Motor neuron (in vitro differentiated cells): ENCODE measurements at regions not wholly inside any gene's neighbourhood (a gene's known extent, or its start where the extent isn't known, plus 50 kb on each side); places are given as distances from the start of the nearest gene placed in this dataset.
A peak's percentile ranks its signal among the peaks of the same experiment; 100 is the strongest.

ENCODE experiments used
- ATAC-seq, 8 experiments: fragments of 200-7000 bp; cut with Tn5 transposase; replicated peaks in 6 of 8; 2 replicates each; pipeline ENCODE4 v1.8.0; 2021; ENCODE audit warnings: mild to moderate bottlenecking in 8 of 8, moderate library complexity in 8 of 8
- H3K27ac ChIP-seq, 2 donors: fragments of 250-450 bp; sonication (Bioruptor Pico); 2 replicates each; pipeline ENCODE4 v1.9.0; 2021; ENCODE audit warnings: antibody characterized with exemption in 2 of 2, mild to moderate bottlenecking in 2 of 2, moderate library complexity in 1 of 2
- H3K4me1 ChIP-seq, 2 donors: fragments of 250-450 bp; sonication (Bioruptor Pico); replicated peaks in 1 of 2; 2 replicates each; pipeline ENCODE4 v1.6.1; 2021; ENCODE audit warnings: antibody characterized with exemption in 2 of 2, mild to moderate bottlenecking in 2 of 2, moderate library complexity in 1 of 2
- H3K4me3 ChIP-seq, 5 donors: fragments of 250-450 bp; sonication (Bioruptor Pico); 2 replicates each; pipeline ENCODE4 v1.9.0; 2021; ENCODE audit warnings: antibody characterized with exemption in 5 of 5, mild to moderate bottlenecking in 5 of 5, moderate library complexity in 4 of 5
- WGBS, 10 experiments: fragments of 450-650 bp; shearing (Covaris generic); methylation state at CpG; one replicate each; pipeline ENCODE4 v1.0.0; 2022; 5-methylcytosine and 5-hydroxymethylcytosine counted together
- in situ Hi-C, 9 experiments: fragments of 400-800 bp; cut with MboI; loops; one replicate each; pipeline ENCODE4 v1.15.0; 2021; ENCODE audit warnings: low sequenced_read_pairs in 9 of 9, low pct_unique_long_range_greater_than_20kb in 2 of 9; ENCODE audit not compliant: unreplicated experiment in 9 of 9

DNA sequence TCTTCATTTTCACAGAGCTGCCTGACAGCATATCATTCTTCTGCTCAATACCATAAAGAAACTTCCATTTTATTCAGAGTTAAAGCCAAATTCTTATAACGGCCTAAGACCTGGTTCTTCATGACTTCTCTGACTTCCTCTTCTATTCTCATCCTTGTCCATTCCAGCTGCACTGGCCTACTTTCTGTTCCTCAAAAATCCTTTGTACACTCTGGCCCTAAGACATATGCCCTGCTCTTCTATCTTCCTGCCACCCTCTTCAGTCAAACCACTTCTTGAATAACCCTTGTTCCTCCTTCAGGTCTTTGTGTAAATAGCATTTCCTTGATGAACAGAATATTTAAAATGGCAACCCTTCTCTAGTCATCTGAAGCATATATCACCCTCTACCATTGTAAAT, 1338.7 kb upstream of the ADGRL2 start:
- in situ Hi-C loops: no loop called here

DNA sequence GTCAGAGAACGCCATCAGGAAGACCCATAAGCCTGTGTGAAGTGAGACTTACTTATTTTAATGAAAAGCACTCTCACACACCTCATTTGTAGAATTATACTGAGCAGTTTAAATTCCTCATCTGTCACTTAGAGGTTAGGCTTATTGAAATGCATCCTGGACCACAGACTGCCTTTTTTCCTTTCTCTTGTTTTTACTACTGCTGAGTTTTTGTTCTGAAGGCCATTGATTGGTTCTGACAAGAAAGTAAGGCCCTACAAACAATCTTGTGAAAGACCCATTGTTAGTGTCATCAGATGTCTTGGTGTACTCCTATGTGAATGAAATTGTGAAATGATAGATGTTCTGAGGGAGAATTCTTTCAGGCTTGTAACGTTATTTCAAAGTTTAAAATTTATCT, 1343.3 kb upstream of the ADGRL2 start:
- 0 to 89% (median 14%) methylated on average over 1 to 2 of the region's 2 CpGs; no CpG with 5 or more reads in 1 of the 10 experiments for WGBS, 10 experiments
- Histone ChIP-seq H3K4me1 (peaks cover 0 to 10% of the 10 kb centered on the region in 2 donors), H3K4me3 (no peak overlapping the region), H3K27ac (no peak overlapping the region)
- in situ Hi-C loops: no loop called here
- peak in 4 of 8 experiments; percentile 24 to 47 (median 44) for ATAC-seq

More for the DNA sequence above, 1338.7 kb upstream of the ADGRL2 start:
- H3K4me3 ChIP-seq: no peak overlapping the region
- H3K4me1 ChIP-seq: peaks cover 0 to 6% of the 10 kb centered on the region in 2 donors
- no peak for ATAC-seq
- WGBS, 10 experiments: 0 to 100% (median 86%) methylated on average over 1 of the region's 1 CpG; no CpG with 5 or more reads in 2 of the 10 experiments
- no peak overlapping the region for H3K27ac ChIP-seq

GRCh38 chr1:80453775-80454174, 1347.0 kb upstream of the ADGRL2 start:
- WGBS, 10 experiments: 17 to 100% (median 80%) methylated on average over 1 to 2 of the region's 2 CpGs; no CpG with 5 or more reads in 1 of the 10 experiments
- Histone ChIP-seq H3K4me1 (peaks cover 0 to 10% of the 10 kb centered on the region in 2 donors), H3K27ac (no peak overlapping the region), H3K4me3 (no peak overlapping the region)
- no peak for ATAC-seq
- in situ Hi-C loops: no loop called here

GRCh38 chr1:80450711-80451110, 1350.0 kb upstream of the ADGRL2 start:
- Histone ChIP-seq H3K27ac (no peak overlapping the region), H3K4me1 (no peaks in the 10 kb centered on the region), H3K4me3 (no peak overlapping the region)
- 0 to 100% (median 95%) methylated on average over 1 to 2 of the region's 2 CpGs; no CpG with 5 or more reads in 2 of the 10 experiments for WGBS, 10 experiments
- in situ Hi-C loops: no loop called here
- no peak for ATAC-seq

- H3K27ac ChIP-seq: no peak overlapping the region
These were observed 1352.7 kb upstream of the ADGRL2 start for GRCh38 chr1:80448081-80448480.

GRCh38 chr1:80447526-80447925, 1353.2 kb upstream of the ADGRL2 start:
- WGBS, 10 experiments: 78 to 100% (median 100%) methylated on average over 1 of the region's 1 CpG; no CpG with 5 or more reads in 1 of the 10 experiments
- Histone ChIP-seq H3K27ac (no peak overlapping the region), H3K4me3 (no peak overlapping the region), H3K4me1 (no peaks in the 10 kb centered on the region)
- in situ Hi-C loops: no loop called here
- ATAC-seq: no peak

More at GRCh38 chr1:80448081-80448480, 1352.7 kb upstream of the ADGRL2 start:
- H3K4me3 ChIP-seq: no peak overlapping the region
- no peak for ATAC-seq
- WGBS, 10 experiments: 0 to 90% (median 73%) methylated on average over 2 to 5 of the region's 5 CpGs
- no peaks in the 10 kb centered on the region for H3K4me1 ChIP-seq
- in situ Hi-C loops: no loop called here

GRCh38 chr1:80445033-80445432, 1355.7 kb upstream of the ADGRL2 start:
- no peak overlapping the region for H3K27ac ChIP-seq
- H3K4me1 ChIP-seq: no peaks in the 10 kb centered on the region
- in situ Hi-C loops: no loop called here
- ATAC-seq: no peak
- 0 to 82% (median 51%) methylated on average over 1 to 4 of the region's 4 CpGs; no CpG with 5 or more reads in 1 of the 10 experiments for WGBS, 10 experiments
- H3K4me3 ChIP-seq: no peak overlapping the region

- WGBS, 10 experiments: 0 to 93% (median 79%) methylated on average over 1 to 3 of the region's 3 CpGs
- no peaks in the 10 kb centered on the region for H3K4me1 ChIP-seq
- H3K27ac ChIP-seq: no peak overlapping the region
- no peak overlapping the region for H3K4me3 ChIP-seq
- no peak for ATAC-seq
- in situ Hi-C loops: no loop called here
These were observed 1356.6 kb upstream of the ADGRL2 start for GRCh38 chr1:80444171-80444570.

GRCh38 chr1:80441664-80442063, 1359.1 kb upstream of the ADGRL2 start:
- no peak overlapping the region for H3K4me3 ChIP-seq
- WGBS, 10 experiments: 57 to 100% (median 84%) methylated on average over 1 to 7 of the region's 7 CpGs; no CpG with 5 or more reads in 1 of the 10 experiments
- in situ Hi-C loops: no loop called here
- H3K27ac ChIP-seq: no peak overlapping the region
- peak in 1 of 8 experiments; percentile 39 for ATAC-seq
- no peaks in the 10 kb centered on the region for H3K4me1 ChIP-seq

DNA sequence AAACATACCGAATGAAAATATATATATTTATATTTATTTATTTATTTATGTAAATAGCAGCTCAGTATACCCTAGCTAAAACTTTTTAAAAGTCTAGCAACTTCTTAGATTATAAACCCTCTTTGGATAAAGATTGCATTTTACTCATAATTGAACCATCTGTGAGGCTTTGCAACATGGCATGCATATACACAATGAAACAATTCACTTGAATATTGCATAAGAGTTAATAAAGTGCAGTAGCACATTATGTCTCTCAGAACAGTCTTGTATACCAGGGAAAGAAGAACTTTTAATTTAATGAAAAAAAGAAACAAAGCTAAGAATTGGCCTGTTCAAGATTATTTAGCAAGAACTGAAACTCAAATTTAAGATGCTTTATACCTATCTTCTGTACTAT, 1363.9 kb upstream of the ADGRL2 start:
- in situ Hi-C loops: no loop called here
- WGBS, 10 experiments: 0 to 85% (median 60%) methylated on average over 1 of the region's 1 CpG; no CpG with 5 or more reads in 1 of the 10 experiments
- ATAC-seq: no peak
- Histone ChIP-seq H3K4me1 (no peaks in the 10 kb centered on the region), H3K27ac (no peak overlapping the region), H3K4me3 (no peak overlapping the region)

DNA sequence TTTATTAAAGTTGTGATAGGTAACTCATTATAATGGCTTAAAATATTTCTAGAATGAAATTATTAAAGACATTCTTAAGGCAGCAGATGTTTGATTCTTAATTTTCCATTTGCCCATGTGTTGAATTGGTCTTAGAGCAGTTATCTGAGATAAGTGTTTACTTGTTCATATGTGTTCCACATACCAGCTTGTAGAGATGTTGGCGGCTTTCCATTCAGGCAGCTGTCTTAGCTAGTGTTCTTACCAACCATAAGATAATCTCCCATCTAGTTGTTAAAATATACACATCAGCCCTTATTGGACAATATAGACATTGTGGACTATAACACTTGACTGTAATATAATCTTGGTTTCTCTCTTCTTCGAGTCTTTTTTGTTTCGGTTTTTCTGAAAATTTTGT, 1372.9 kb upstream of the ADGRL2 start:
- WGBS, 10 experiments: 53 to 100% (median 90%) methylated on average over 2 to 3 of the region's 3 CpGs
- no peak for ATAC-seq
- Histone ChIP-seq H3K4me3 (no peak overlapping the region), H3K27ac (no peak overlapping the region), H3K4me1 (no peaks in the 10 kb centered on the region)
- in situ Hi-C loops: no loop called here

DNA sequence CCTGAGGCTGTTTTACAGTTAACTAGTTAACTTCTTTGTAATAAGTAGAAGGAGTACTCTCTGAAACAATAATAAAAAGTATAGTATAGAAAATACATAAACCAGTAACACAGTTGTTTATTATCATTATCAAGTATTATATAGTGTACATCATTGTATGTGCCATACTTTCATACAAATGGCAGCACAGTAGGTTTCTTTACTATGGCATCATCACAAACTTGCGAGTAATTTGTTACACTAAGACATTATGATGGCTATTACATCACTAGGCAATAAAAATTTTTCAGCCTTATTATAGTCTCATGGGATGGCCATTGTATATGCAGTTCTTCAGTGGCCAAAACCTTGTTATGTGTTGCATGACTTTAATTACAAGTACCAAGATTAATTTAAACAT, 1376.5 kb upstream of the ADGRL2 start:
- ATAC-seq: no peak
- H3K4me1 ChIP-seq: no peaks in the 10 kb centered on the region
- H3K4me3 ChIP-seq: no peak overlapping the region
- H3K27ac ChIP-seq: no peak overlapping the region
- in situ Hi-C loops: no loop called here
- WGBS, 10 experiments: 0 to 100% (median 100%) methylated on average over 1 of the region's 1 CpG; no CpG with 5 or more reads in 3 of the 10 experiments

DNA sequence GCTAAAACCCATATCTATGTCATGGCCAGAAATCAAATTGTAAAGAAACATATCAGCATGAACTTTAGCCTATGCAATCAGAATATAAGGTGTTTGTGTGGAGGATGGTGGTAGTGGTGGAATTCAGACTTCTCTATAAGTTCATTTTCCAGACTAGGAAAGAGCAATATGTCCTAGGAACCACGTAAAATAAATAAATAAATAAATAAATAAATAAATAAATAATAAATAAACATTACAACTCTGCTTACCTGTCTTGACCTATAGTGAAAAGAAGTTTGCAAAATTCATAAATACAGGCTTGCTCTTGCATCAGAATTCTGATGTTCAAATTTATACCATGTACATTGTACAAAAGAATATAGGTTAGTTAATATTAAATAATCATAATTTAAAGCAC, 1382.6 kb upstream of the ADGRL2 start:
- ATAC-seq: no peak
- WGBS, 10 experiments: 0 to 100% (median 71%) methylated on average over 1 of the region's 1 CpG; no CpG with 5 or more reads in 2 of the 10 experiments
- in situ Hi-C loops: no loop called here
- H3K4me1 ChIP-seq: peaks cover 0 to 4% of the 10 kb centered on the region in 2 donors
- H3K4me3 ChIP-seq: no peak overlapping the region
- no peak overlapping the region for H3K27ac ChIP-seq

GRCh38 chr1:80417671-80418070, 1383.1 kb upstream of the ADGRL2 start:
- 14 to 100% (median 74%) methylated on average over 1 of the region's 1 CpG; no CpG with 5 or more reads in 2 of the 10 experiments for WGBS, 10 experiments
- no peak for ATAC-seq
- H3K4me1 ChIP-seq: peaks cover 0 to 4% of the 10 kb centered on the region in 2 donors
- in situ Hi-C loops: no loop called here
- no peak overlapping the region for H3K4me3 ChIP-seq
- H3K27ac ChIP-seq: no peak overlapping the region
